ENCODE measurements at regions not wholly inside any gene's neighbourhood (a gene's known extent, or its start where the extent isn't known, plus 50 kb on each side); places are given as distances from the start of the nearest gene placed in this dataset.

DNA sequence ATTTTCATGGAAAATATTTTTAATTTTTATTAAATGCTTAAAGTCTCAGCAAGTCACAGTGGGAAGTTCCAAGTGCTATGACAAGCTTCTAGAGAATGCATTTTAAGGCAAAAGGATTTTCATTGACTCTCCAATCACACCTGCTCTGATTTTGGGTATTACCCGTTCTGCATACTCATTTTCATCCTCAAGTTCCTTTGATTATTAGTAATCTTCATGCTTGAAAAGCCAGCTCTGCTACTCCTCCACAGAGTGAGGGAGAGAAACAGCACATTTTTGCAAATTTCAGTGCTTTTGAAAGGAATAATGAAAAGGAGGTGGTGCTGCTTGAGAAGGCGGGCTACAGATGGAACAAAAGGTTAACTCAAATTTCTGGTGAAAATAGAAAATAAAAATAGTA, 450.7 kb downstream of the NSUN3 start:
- DNase-seq = no peak

DNA sequence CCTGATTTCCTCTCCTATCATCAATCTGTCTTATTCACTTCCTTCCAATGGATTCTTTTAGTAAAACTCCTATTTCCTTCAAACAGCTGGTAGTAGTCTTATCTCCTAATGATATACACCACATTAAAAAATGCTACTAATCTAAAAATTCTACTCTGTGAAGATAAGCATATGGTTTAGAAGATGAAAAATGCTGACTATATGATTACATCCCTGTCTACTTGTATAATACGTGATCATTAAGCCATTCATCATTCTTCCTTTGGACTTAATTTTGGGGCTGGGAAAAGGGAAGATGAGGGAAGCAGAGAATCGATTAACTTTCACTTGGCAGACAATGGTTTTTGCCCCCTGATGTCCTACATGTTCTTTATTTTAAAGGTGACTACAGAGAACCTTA, 453.1 kb downstream of the NSUN3 start:
- DNase-seq = no peak

DNA sequence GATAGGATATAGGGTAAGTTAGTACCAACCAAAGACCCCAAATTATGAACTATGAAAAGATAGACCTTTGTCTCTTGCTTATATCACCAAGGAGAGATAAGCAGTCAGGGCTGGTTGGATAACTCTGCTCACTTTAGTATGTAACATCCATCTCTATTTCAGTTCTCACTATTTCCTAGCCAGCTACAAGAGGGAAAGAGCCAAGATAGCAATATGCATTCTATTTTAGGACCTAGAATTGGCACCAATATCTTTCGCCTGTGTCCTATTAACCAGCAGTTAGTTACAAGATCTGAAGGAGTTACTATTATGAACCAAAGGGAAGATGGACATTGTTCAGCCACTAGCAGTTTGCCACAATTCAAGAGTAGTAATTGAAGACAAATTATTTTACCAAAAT, 457.5 kb downstream of the NSUN3 start:
- DNase-seq = no peak

DNA sequence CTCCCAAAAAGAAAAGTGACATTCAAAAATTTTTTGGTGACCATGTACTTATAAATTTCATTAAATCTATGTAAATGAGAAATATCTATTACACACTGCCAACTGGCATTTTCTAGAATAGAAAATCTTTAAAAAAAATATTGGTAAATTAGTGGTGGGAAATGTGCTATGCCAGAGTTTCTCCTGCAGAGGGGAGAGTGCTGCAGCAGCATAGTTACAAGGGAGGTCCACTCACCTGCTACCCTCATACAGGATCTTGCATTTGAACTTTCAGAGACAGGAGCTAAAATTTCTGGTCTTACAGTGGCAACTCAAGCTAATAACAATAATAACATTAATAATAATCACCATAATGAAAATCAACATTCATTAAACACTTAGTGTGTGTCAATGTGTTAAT, 459.6 kb downstream of the NSUN3 start:
- DNase-seq = no peak

DNA sequence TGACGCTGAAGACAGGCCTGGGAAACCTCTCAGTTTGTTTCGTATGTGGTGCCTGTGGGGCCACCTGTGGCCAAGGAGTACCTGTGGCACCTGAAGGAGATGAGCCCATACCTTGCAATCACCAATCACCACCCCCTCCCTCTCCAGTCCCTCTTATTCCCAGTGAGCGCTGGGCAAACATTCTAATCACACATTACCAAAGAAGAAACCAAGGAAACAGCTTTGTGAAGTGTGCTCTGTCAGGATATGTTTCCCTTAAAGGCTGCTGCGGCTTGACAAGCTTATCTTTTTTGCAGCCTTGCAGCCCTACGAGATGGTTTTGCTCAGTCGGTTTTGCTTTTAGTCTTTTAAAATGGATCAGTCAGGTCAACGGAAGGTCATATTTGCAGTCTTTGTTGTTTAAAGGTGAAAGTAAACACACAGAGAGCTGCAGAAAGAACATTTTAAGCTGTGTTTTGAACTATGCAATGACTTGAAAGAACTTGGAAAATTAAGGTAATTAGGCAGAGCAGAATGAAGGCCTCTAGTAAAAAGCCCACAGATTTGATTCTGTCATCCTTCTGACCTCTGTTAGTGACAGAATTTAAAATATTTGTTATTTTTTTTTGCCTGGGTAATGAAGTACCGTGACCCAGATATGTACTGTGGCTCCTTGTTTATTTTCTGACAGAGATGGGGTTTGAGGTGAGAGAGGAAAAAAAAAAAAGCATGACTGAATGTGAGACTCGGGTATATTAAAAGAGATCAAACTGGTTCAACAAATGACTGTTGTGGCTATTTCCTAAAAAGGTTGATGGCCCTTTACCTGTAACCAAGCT, 461.4 kb downstream of the NSUN3 start:
- no peak for DNase-seq

DNA sequence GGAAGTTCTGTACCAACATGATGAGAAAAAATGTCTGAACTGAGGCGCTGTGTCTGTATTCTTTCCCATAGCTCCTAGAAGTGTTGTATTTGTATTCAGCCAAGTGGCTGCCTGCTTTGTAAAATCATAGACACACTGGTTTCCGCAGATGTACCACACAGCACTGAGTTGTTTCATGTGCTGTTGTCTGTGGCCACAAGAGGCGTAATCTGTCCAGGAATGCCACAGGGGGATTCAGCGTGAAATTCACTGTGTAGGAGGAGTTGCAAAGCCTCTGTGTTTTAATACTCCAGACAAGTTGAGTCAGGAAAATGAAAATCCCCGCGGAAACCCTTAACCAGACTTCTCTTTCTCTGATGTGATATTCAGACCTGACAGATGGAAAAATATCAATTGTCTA, 462.2 kb downstream of the NSUN3 start:
- DNase-seq = peak; percentile 2

DNA sequence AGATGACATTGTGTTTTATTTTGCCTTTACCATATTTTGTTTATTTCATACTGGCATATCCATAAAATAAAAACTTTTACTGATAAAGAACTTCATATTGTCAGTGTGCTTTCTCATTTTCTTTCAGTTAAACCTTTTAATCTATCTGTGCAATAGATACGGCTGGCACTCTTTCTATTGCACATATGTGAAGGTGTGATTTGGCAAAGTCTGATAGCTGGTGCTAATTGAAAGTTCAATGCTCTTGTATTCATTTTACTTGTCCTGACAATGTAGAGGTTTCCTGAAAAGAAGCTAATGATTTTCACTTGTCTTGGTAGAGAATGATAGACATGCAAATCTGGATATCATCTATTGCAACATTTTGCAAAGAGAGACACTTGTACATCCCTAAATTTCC, 467.0 kb downstream of the NSUN3 start:
- no peak for DNase-seq

DNA sequence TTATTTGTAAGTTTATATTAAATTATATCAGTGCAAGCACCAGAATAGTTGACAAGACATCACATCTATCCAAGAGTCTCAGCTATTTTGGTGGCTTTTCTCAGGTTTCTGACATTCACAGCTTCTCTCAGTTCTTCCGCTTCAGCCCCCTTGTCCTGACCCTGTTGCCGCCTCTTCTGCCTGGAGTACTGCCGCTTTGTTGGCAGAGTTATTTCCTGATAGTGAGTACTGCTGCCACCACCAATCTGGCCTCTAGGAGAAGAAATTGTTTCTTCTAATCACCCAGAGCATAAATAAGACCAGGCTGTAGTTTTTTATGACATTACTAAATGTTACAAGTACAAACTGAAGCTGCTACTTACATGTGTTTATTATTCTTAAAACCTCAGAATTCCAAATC, 470.1 kb downstream of the NSUN3 start:
- DNase-seq = no peak

- DNase-seq = no peak
These were observed 477.1 kb downstream of the NSUN3 start for GRCh38 chr3:94539937-94540336.

GRCh38 chr3:94543161-94543560, 480.3 kb downstream of the NSUN3 start:
- no peak for DNase-seq

DNA sequence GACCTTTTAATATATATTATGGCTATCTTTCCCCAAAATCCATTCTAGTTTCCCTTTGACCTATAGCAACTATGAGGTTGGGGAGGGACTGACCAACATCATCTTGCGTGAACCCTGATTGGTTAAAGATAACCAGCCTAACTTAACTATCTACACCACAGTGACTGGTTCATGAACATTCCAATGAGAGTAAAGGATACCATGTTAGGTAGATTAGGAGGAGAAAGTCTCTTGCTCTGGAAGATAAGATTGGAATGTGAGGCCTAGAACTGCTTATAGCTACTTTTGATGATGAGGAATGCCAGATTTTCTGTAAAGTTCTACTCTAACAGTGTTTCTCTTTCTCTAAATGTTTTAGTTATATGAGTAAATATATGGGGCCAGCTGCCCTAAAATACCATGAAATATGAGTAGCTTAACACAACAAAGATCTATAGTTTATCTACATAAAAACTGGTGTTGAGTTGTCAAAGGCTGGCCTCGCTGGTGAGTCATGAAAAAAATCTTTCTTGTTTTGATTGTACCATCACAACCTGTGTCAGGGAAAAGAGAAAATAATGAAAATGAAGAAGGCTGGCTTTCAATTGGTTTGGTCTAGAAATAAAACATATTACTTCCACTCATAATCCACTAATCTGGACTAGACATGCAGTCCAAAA, 481.4 kb downstream of the NSUN3 start:
- DNase-seq = peak; percentile 1

DNA sequence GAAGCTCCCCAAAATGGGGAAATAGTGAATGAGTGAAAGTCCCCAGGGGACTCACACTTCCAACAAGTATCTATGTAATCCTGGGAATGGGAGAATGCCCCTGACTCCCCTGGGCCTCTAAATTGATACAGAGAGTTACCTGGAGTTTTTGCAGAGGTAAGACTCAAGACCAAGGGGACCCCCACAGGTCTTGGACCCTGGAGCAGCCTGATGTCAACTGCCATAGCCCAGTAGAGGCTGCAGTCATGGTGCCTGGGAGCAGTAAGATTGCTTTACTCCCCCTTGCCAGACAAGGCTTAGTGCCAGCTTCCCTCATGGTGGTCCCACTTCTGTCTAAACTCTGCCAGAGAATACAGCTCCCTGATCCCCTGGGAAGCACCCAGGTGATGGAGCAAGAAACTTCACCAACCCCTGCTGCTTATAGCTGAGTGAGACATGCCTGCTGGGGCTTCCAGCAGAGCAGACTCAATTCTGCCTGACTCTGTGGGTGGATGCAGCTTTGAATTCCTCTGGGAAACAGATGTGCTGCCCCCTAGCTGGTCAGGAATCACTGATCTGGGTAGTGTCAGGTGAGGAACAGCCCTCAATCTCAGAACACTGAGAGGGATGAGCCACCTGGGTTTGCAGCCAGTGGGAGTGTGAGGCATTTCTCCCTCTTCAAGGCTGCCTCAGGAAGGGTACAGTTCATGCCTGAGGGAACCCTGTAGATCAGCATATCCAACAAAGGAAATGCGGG, 485.9 kb downstream of the NSUN3 start:
- no peak for DNase-seq

DNA sequence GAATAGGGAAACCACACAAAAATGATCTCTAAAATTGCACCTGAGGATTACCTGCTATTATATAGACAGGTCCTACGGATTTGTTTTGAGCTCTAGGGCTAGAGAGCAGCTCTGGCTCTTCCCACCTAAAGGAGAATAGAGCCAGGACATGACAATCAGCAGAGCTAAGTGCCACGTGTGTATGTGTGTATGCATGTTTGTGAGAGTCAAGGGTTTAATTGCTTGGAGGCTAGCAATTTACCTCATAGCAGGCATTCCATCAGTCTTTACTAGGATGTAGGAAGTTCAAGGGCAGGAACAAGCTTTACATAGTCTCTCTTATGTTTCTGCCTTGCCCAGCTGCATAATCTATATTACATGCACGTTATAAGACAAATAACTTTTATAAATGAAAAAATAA, 498.2 kb downstream of the NSUN3 start:
- DNase-seq = no peak

GRCh38 chr3:94564247-94564646, 501.4 kb downstream of the NSUN3 start:
- DNase-seq = no peak

GRCh38 chr3:94568041-94568440, 505.2 kb downstream of the NSUN3 start:
- DNase-seq = no peak

GRCh38 chr3:94573337-94573736, 510.5 kb downstream of the NSUN3 start:
- no peak for DNase-seq

GRCh38 chr3:94587291-94587690, 524.4 kb downstream of the NSUN3 start:
- DNase-seq = no peak

DNA sequence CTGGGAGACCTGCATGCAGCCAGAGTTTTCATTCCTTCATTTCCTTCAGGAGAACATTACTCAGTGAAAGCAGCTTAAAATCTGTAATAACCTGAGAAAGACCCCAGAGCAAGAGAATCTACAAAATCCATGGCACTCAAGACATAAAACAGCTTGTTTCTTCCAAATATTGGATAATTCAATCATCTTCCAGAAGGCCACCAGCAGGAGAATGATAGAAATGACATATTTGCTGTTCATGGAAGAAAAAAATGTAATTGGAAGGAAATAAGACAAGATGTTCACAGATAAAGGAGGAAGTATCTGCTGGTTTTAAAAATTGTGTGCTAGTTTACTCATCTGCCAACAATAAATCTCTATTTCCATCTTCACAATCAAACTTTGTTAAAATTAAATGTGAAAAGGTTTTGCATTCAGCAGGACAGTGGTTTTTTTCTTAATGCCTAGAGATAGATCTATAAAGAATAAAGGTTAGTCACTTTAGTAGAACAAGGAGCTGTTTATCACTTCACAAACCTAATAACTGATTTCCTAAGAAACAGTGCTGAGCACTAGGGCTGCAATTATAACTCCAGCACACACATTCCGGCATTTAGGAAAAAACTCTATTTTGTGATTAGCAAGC, 530.8 kb downstream of the NSUN3 start:
- DNase-seq = no peak

- no peak for DNase-seq
These were observed 533.3 kb downstream of the NSUN3 start for GRCh38 chr3:94596141-94596540.

GRCh38 chr3:94596887-94597566, 534.2 kb downstream of the NSUN3 start:
- DNase-seq = no peak

- no peak for DNase-seq
These were observed 544.9 kb downstream of the NSUN3 start for GRCh38 chr3:94607778-94608177.

DNA sequence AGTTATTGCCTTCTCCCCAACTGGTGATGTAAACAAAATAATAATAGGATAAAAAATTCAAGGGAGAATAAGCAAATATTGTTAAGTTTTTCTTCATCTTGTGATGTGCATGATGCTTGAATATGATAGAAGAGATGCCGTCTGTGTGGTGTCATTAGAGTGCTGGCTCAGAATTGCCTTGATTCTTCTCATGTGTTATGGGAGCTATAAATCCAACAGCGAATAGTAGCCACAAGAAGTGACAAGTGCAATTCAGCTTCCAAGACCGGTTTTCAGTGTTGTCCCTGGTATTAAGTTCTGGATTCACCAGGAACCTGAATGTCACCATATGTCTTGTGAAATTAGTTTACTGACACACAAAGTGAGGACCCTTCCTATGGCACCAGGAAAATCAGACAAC, 547.0 kb downstream of the NSUN3 start:
- no peak for DNase-seq

DNA sequence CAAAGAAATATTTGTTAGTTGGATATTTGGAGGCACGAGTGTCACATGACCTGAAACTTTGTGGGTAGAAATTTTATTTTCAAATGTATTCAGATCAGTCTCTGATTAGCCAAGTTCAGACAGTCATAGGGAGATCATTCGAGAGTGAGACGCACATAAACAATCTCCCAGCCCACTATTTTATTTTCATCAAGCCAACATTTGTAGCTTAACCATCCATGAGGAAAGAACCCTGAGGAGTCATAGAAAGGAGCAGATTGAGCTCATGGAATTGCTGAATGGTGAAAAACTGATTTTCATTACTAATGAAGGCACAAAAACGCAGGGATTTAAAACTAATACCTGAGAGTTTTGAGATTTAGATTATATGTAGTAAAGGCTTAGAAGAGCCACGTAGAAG, 548.7 kb downstream of the NSUN3 start:
- DNase-seq = no peak
